ENCODE measurements at regions not wholly inside any gene's neighbourhood (a gene's known extent, or its start where the extent isn't known, plus 50 kb on each side); places are given as distances from the start of the nearest gene placed in this dataset.
A peak's percentile ranks its signal among the peaks of the same experiment; 100 is the strongest.

GRCh38 chr2:67952066-67952465 lies 110.7 kb downstream of the C1D start:
- 100% methylated on average over 1 of the region's 4 CpGs; no CpG with 5 or more reads in 1 of the 2 donors for WGBS, 2 donors (ENCODE audit: extremely low coverage in 2 of 2, insufficient read length in 2 of 2, insufficient replicate concordance in 1 of 2)
- H3K27ac ChIP-seq (replicated peaks; ENCODE audit: low read length), result no peak overlapping the region

GRCh38 chr2:67954093-67954748 lies 108.6 kb downstream of the C1D start:
- Histone ChIP-seq H4K91ac (ENCODE audit: low read depth, low read length, poor library complexity) (no peak overlapping the region), H3K4ac (ENCODE audit: low read length) (no peak overlapping the region), H3K79me1 (ENCODE audit: low read depth, low read length) (no peaks in the 10 kb centered on the region), H2AK5ac (ENCODE audit: low read depth, low read length) (no peak overlapping the region), H3K9me3 (replicated peaks in 1 of 2; ENCODE audit: control insufficient read depth in 2 of 2, insufficient read depth in 1 of 2, low read depth in 1 of 2, low read length in 2 of 2) (no peaks in the 10 kb centered on the region), H3K18ac (ENCODE audit: low read length) (no peak overlapping the region), H3K23ac (ENCODE audit: low read depth, low read length, poor library complexity) (no peak overlapping the region), H2BK15ac (ENCODE audit: low read length) (no peak overlapping the region), H3K4me1 (ENCODE audit: control insufficient read depth in 2 of 2, insufficient read depth in 1 of 2, low read depth in 1 of 2, low read length in 2 of 2) (no peaks in the 10 kb centered on the region), H2BK12ac (ENCODE audit: low read length) (no peak overlapping the region), H3K27ac (replicated peaks; ENCODE audit: low read length) (no peak overlapping the region), H2AFZ (ENCODE audit: low read length) (no peak overlapping the region), H2BK5ac (ENCODE audit: low read length) (no peak overlapping the region), H2BK120ac (ENCODE audit: low read depth, low read length) (no peak overlapping the region), H3K14ac (ENCODE audit: low read length) (no peak overlapping the region), H3K36me3 (replicated peaks in 1 of 2; ENCODE audit: control insufficient read depth in 2 of 2, insufficient read depth in 2 of 2, low read length in 2 of 2) (no peaks in the 10 kb centered on the region), H3K4me2 (ENCODE audit: insufficient read depth, low read length, poor library complexity, severe bottlenecking) (no peak overlapping the region), H3K27me3 (ENCODE audit: control insufficient read depth in 3 of 3, insufficient read depth in 3 of 3, low read depth in 1 of 3, low read length in 3 of 3) (no peaks in the 10 kb centered on the region), H3K4me3 (ENCODE audit: low read length in 2 of 2) (no peak overlapping the region), H3K9ac (ENCODE audit: low read depth, low read length, poor library complexity) (no peak overlapping the region), H4K8ac (ENCODE audit: low read depth, low read length) (peak overlapping the region; percentile 52)
- DNase-seq (ENCODE audit: low spot score), result no peak
- WGBS, 2 donors (ENCODE audit: extremely low coverage in 2 of 2, insufficient read length in 2 of 2, insufficient replicate concordance in 1 of 2), result no CpG with 5 or more reads among the region's 6 CpGs

More at GRCh38 chr2:67952066-67952465, 110.7 kb downstream of the C1D start:
- H3K14ac ChIP-seq (ENCODE audit: low read length), result no peak overlapping the region
- H3K4me2 ChIP-seq (ENCODE audit: insufficient read depth, low read length, poor library complexity, severe bottlenecking), result no peak overlapping the region
- H3K23ac ChIP-seq (ENCODE audit: low read depth, low read length, poor library complexity), result no peak overlapping the region
- no peak overlapping the region for H4K8ac ChIP-seq (ENCODE audit: low read depth, low read length)
- no peak overlapping the region for H2BK12ac ChIP-seq (ENCODE audit: low read length)
- H2AK5ac ChIP-seq (ENCODE audit: low read depth, low read length), result no peak overlapping the region
- no peak overlapping the region for H3K9ac ChIP-seq (ENCODE audit: low read depth, low read length, poor library complexity)
- no peak overlapping the region for H4K91ac ChIP-seq (ENCODE audit: low read depth, low read length, poor library complexity)
- H2AFZ ChIP-seq (ENCODE audit: low read length), result no peak overlapping the region
- H3K9me3 ChIP-seq (replicated peaks in 1 of 2; ENCODE audit: control insufficient read depth in 2 of 2, insufficient read depth in 1 of 2, low read depth in 1 of 2, low read length in 2 of 2), result no peaks in the 10 kb centered on the region
- H3K18ac ChIP-seq (ENCODE audit: low read length), result no peak overlapping the region
- H3K36me3 ChIP-seq (replicated peaks in 1 of 2; ENCODE audit: control insufficient read depth in 2 of 2, insufficient read depth in 2 of 2, low read length in 2 of 2), result no peaks in the 10 kb centered on the region
- DNase-seq (ENCODE audit: low spot score), result no peak
- no peak overlapping the region for H3K4ac ChIP-seq (ENCODE audit: low read length)
- H2BK15ac ChIP-seq (ENCODE audit: low read length), result no peak overlapping the region
- no peaks in the 10 kb centered on the region for H3K27me3 ChIP-seq (ENCODE audit: control insufficient read depth in 3 of 3, insufficient read depth in 3 of 3, low read depth in 1 of 3, low read length in 3 of 3)
- no peak overlapping the region for H2BK5ac ChIP-seq (ENCODE audit: low read length)
- H3K79me1 ChIP-seq (ENCODE audit: low read depth, low read length), result no peaks in the 10 kb centered on the region
- no peaks in the 10 kb centered on the region for H3K4me1 ChIP-seq (ENCODE audit: control insufficient read depth in 2 of 2, insufficient read depth in 1 of 2, low read depth in 1 of 2, low read length in 2 of 2)
- H3K4me3 ChIP-seq (ENCODE audit: low read length in 2 of 2), result no peak overlapping the region
- no peak overlapping the region for H2BK120ac ChIP-seq (ENCODE audit: low read depth, low read length)

- Histone ChIP-seq H2BK120ac (ENCODE audit: low read depth, low read length) (no peak overlapping the region), H2AFZ (ENCODE audit: low read length) (no peak overlapping the region), H3K79me1 (ENCODE audit: low read depth, low read length) (no peaks in the 10 kb centered on the region), H3K4me1 (ENCODE audit: control insufficient read depth in 2 of 2, insufficient read depth in 1 of 2, low read depth in 1 of 2, low read length in 2 of 2) (no peaks in the 10 kb centered on the region), H3K14ac (ENCODE audit: low read length) (no peak overlapping the region), H3K9ac (ENCODE audit: low read depth, low read length, poor library complexity) (no peak overlapping the region), H3K4me2 (ENCODE audit: insufficient read depth, low read length, poor library complexity, severe bottlenecking) (no peak overlapping the region), H2BK12ac (ENCODE audit: low read length) (no peak overlapping the region), H2BK15ac (ENCODE audit: low read length) (no peak overlapping the region), H4K91ac (ENCODE audit: low read depth, low read length, poor library complexity) (no peak overlapping the region), H3K18ac (ENCODE audit: low read length) (no peak overlapping the region), H3K27me3 (ENCODE audit: control insufficient read depth in 3 of 3, insufficient read depth in 3 of 3, low read depth in 1 of 3, low read length in 3 of 3) (no peaks in the 10 kb centered on the region), H3K27ac (replicated peaks; ENCODE audit: low read length) (no peak overlapping the region), H4K8ac (ENCODE audit: low read depth, low read length) (no peak overlapping the region), H3K9me3 (replicated peaks in 1 of 2; ENCODE audit: control insufficient read depth in 2 of 2, insufficient read depth in 1 of 2, low read depth in 1 of 2, low read length in 2 of 2) (no peaks in the 10 kb centered on the region), H3K23ac (ENCODE audit: low read depth, low read length, poor library complexity) (no peak overlapping the region), H3K4ac (ENCODE audit: low read length) (no peak overlapping the region), H3K36me3 (replicated peaks in 1 of 2; ENCODE audit: control insufficient read depth in 2 of 2, insufficient read depth in 2 of 2, low read length in 2 of 2) (no peaks in the 10 kb centered on the region), H2AK5ac (ENCODE audit: low read depth, low read length) (no peak overlapping the region), H3K4me3 (ENCODE audit: low read length in 2 of 2) (no peak overlapping the region), H2BK5ac (ENCODE audit: low read length) (no peak overlapping the region)
- DNase-seq (ENCODE audit: low spot score), result no peak
- WGBS, 2 donors (ENCODE audit: extremely low coverage in 2 of 2, insufficient read length in 2 of 2, insufficient replicate concordance in 1 of 2), result 100% methylated on average over 1 of the region's 7 CpGs; no CpG with 5 or more reads in 1 of the 2 donors
Measured at GRCh38 chr2:67955748-67956603, 106.8 kb downstream of the C1D start.

- Histone ChIP-seq H2AK5ac (ENCODE audit: low read depth, low read length) (no peak overlapping the region), H3K4me2 (ENCODE audit: insufficient read depth, low read length, poor library complexity, severe bottlenecking) (no peak overlapping the region), H3K4me3 (ENCODE audit: low read length in 2 of 2) (no peak overlapping the region), H2BK5ac (ENCODE audit: low read length) (no peak overlapping the region), H4K8ac (ENCODE audit: low read depth, low read length) (no peak overlapping the region), H4K91ac (ENCODE audit: low read depth, low read length, poor library complexity) (no peak overlapping the region), H3K23ac (ENCODE audit: low read depth, low read length, poor library complexity) (no peak overlapping the region), H2BK15ac (ENCODE audit: low read length) (no peak overlapping the region), H3K18ac (ENCODE audit: low read length) (no peak overlapping the region), H3K36me3 (replicated peaks in 1 of 2; ENCODE audit: control insufficient read depth in 2 of 2, insufficient read depth in 2 of 2, low read length in 2 of 2) (no peaks in the 10 kb centered on the region), H3K9me3 (replicated peaks in 1 of 2; ENCODE audit: control insufficient read depth in 2 of 2, insufficient read depth in 1 of 2, low read depth in 1 of 2, low read length in 2 of 2) (no peaks in the 10 kb centered on the region), H3K14ac (ENCODE audit: low read length) (no peak overlapping the region), H3K4me1 (ENCODE audit: control insufficient read depth in 2 of 2, insufficient read depth in 1 of 2, low read depth in 1 of 2, low read length in 2 of 2) (no peaks in the 10 kb centered on the region), H2BK12ac (ENCODE audit: low read length) (no peak overlapping the region), H3K4ac (ENCODE audit: low read length) (no peak overlapping the region), H2AFZ (ENCODE audit: low read length) (no peak overlapping the region), H3K79me1 (ENCODE audit: low read depth, low read length) (no peaks in the 10 kb centered on the region), H3K9ac (ENCODE audit: low read depth, low read length, poor library complexity) (no peak overlapping the region), H3K27me3 (ENCODE audit: control insufficient read depth in 3 of 3, insufficient read depth in 3 of 3, low read depth in 1 of 3, low read length in 3 of 3) (no peaks in the 10 kb centered on the region), H2BK120ac (ENCODE audit: low read depth, low read length) (no peak overlapping the region), H3K27ac (replicated peaks; ENCODE audit: low read length) (no peak overlapping the region)
- DNase-seq (ENCODE audit: low spot score), result no peak
- WGBS, 2 donors (ENCODE audit: extremely low coverage in 2 of 2, insufficient read length in 2 of 2, insufficient replicate concordance in 1 of 2), result no CpG with 5 or more reads among the region's 3 CpGs
Measured at GRCh38 chr2:67965246-67965645, 97.6 kb downstream of the C1D start.
